ENCODE measurements at regions not wholly inside any gene's neighbourhood (a gene's known extent, or its start where the extent isn't known, plus 50 kb on each side); places are given as distances from the start of the nearest gene placed in this dataset.

GRCh38 chr10:55426138-55426537, 625.1 kb upstream of the PCDH15 start:
- TF ChIP-seq, protein P1, sequence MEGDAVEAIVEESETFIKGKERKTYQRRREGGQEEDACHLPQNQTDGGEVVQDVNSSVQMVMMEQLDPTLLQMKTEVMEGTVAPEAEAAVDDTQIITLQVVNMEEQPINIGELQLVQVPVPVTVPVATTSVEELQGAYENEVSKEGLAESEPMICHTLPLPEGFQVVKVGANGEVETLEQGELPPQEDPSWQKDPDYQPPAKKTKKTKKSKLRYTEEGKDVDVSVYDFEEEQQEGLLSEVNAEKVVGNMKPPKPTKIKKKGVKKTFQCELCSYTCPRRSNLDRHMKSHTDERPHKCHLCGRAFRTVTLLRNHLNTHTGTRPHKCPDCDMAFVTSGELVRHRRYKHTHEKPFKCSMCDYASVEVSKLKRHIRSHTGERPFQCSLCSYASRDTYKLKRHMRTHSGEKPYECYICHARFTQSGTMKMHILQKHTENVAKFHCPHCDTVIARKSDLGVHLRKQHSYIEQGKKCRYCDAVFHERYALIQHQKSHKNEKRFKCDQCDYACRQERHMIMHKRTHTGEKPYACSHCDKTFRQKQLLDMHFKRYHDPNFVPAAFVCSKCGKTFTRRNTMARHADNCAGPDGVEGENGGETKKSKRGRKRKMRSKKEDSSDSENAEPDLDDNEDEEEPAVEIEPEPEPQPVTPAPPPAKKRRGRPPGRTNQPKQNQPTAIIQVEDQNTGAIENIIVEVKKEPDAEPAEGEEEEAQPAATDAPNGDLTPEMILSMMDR (IDR thresholded peaks at IDR 0.05; ENCODE audit: insufficient read depth, low read length), result no peak
- TF ChIP-seq, protein P2, sequence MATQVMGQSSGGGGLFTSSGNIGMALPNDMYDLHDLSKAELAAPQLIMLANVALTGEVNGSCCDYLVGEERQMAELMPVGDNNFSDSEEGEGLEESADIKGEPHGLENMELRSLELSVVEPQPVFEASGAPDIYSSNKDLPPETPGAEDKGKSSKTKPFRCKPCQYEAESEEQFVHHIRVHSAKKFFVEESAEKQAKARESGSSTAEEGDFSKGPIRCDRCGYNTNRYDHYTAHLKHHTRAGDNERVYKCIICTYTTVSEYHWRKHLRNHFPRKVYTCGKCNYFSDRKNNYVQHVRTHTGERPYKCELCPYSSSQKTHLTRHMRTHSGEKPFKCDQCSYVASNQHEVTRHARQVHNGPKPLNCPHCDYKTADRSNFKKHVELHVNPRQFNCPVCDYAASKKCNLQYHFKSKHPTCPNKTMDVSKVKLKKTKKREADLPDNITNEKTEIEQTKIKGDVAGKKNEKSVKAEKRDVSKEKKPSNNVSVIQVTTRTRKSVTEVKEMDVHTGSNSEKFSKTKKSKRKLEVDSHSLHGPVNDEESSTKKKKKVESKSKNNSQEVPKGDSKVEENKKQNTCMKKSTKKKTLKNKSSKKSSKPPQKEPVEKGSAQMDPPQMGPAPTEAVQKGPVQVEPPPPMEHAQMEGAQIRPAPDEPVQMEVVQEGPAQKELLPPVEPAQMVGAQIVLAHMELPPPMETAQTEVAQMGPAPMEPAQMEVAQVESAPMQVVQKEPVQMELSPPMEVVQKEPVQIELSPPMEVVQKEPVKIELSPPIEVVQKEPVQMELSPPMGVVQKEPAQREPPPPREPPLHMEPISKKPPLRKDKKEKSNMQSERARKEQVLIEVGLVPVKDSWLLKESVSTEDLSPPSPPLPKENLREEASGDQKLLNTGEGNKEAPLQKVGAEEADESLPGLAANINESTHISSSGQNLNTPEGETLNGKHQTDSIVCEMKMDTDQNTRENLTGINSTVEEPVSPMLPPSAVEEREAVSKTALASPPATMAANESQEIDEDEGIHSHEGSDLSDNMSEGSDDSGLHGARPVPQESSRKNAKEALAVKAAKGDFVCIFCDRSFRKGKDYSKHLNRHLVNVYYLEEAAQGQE (IDR thresholded peaks at IDR 0.05; ENCODE audit: insufficient replicate concordance, low read depth), result no peak

Measured in HL-60 (cell line).